Endothelial cell (in vitro differentiated cells): ENCODE measurements at regions not wholly inside any gene's neighbourhood (a gene's known extent, or its start where the extent isn't known, plus 50 kb on each side); places are given as distances from the start of the nearest gene placed in this dataset.

Experiments used
- DNase-seq: peaks from one replicate; pipeline ENCODE4 v3.0.0; 2021; ENCODE audit warnings: low spot score
- H3K27ac Mint-ChIP-seq: one replicate; pipeline ENCODE4 v1.8.0; 2021; ENCODE audit warnings: mixed read lengths, inconsistent platforms; ENCODE audit not compliant: unreplicated experiment
- H3K27me3 Mint-ChIP-seq: one replicate; pipeline ENCODE4 v1.8.0; 2021; ENCODE audit warnings: mild to moderate bottlenecking, moderate library complexity, mixed read lengths, inconsistent platforms; ENCODE audit not compliant: unreplicated experiment
- H3K36me3 Mint-ChIP-seq: one replicate; pipeline ENCODE4 v1.8.0; 2021; ENCODE audit warnings: mild to moderate bottlenecking, low read depth, mixed read lengths, inconsistent platforms; ENCODE audit not compliant: unreplicated experiment
- H3K4me1 Mint-ChIP-seq: one replicate; pipeline ENCODE4 v1.8.0; 2021; ENCODE audit warnings: mild to moderate bottlenecking, mixed read lengths, inconsistent platforms; ENCODE audit not compliant: unreplicated experiment
- H3K4me3 Mint-ChIP-seq: one replicate; pipeline ENCODE4 v1.8.0; 2021; ENCODE audit warnings: mild to moderate bottlenecking, mixed read lengths, inconsistent platforms; ENCODE audit not compliant: unreplicated experiment
- H3K9me3 Mint-ChIP-seq: one replicate; pipeline ENCODE4 v1.8.0; 2021; ENCODE audit warnings: mixed read lengths, inconsistent platforms; ENCODE audit not compliant: unreplicated experiment
- TF ChIP-seq, protein P1 (sequence below): fragments of 200-600 bp; sonication (generic); IDR thresholded peaks from one replicate; pipeline ENCODE4 v1.5.0; 2021; ENCODE audit warnings: antibody characterized with exemption; ENCODE audit not compliant: unreplicated experiment

DNA sequence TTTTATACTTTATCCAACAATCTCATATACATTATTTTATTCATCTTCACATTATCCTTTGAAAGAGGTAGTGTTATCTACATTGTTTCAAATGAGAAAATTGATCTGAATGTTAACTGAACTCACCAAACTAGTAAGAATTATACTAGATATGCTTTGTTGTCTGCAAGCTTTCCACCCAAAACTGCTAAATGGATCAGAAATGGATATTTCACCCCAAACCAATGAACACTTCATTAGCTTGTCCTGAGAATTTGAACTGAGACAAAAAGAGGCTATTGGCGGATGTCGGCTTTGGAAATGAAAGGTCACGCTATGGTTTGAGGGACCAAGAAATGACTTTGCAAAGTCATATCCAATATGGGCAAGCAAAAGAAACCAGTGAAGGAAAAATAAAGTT, 201.9 kb upstream of the TRPM3 start:
- Mint-ChIP-seq H3K27ac (no peak overlapping the region), H3K4me1 (no peaks in the 10 kb centered on the region)

DNA sequence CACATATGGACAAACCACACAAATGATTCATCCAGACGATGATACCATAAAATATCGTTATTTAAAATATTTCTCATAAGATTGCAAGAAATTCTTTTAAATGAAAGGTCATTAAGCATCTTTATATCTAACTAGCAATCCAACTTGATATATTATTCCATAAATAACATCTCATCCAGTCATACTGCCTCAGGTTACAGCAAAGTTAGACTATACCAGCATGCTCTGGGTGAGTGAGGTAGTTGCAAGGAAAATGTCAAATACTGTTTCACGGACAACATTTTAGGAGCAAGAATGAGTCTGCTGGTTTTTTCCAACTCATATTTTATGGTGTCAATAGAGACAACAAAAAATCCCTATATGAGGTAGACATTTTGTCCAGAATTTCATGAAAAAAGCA, 200.9 kb upstream of the TRPM3 start:
- no peak for DNase-seq
- Mint-ChIP-seq H3K4me3 (no peak overlapping the region), H3K4me1 (no peaks in the 10 kb centered on the region), H3K27me3 (no peaks in the 10 kb centered on the region), H3K9me3 (no peaks in the 10 kb centered on the region), H3K27ac (no peak overlapping the region), H3K36me3 (no peaks in the 10 kb centered on the region)
- TF ChIP-seq, protein P1, sequence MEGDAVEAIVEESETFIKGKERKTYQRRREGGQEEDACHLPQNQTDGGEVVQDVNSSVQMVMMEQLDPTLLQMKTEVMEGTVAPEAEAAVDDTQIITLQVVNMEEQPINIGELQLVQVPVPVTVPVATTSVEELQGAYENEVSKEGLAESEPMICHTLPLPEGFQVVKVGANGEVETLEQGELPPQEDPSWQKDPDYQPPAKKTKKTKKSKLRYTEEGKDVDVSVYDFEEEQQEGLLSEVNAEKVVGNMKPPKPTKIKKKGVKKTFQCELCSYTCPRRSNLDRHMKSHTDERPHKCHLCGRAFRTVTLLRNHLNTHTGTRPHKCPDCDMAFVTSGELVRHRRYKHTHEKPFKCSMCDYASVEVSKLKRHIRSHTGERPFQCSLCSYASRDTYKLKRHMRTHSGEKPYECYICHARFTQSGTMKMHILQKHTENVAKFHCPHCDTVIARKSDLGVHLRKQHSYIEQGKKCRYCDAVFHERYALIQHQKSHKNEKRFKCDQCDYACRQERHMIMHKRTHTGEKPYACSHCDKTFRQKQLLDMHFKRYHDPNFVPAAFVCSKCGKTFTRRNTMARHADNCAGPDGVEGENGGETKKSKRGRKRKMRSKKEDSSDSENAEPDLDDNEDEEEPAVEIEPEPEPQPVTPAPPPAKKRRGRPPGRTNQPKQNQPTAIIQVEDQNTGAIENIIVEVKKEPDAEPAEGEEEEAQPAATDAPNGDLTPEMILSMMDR, result no peak

More for the DNA sequence above, 201.9 kb upstream of the TRPM3 start:
- H3K9me3 Mint-ChIP-seq, result no peaks in the 10 kb centered on the region
- no peaks in the 10 kb centered on the region for H3K36me3 Mint-ChIP-seq
- no peak for DNase-seq
- TF ChIP-seq, protein P1, result no peak
- H3K27me3 Mint-ChIP-seq, result no peaks in the 10 kb centered on the region
- H3K4me3 Mint-ChIP-seq, result no peak overlapping the region

DNA sequence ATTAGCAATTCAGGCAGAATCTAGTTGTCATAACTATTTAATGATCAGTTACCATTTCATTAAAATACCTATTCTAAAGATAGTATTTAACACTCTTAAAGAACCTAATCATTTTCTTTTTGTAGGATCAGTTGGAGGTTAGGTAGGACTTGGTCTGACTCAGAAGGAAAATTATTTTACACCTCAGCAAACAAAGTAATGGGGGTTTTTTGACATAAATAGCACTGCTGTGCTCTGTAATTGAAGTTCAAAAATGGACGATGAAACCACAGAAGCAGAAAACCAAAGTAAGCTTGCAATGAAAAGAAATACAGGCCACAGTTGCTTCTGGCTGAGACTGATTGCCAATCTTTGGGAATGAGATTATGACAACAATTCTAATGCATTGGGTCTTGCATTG, 187.0 kb upstream of the TRPM3 start:
- DNase-seq, result no peak
- TF ChIP-seq, protein P1, result no peak
- Mint-ChIP-seq H3K27me3 (no peaks in the 10 kb centered on the region), H3K4me3 (no peak overlapping the region), H3K36me3 (no peaks in the 10 kb centered on the region), H3K9me3 (no peaks in the 10 kb centered on the region), H3K27ac (no peak overlapping the region), H3K4me1 (no peaks in the 10 kb centered on the region)

DNA sequence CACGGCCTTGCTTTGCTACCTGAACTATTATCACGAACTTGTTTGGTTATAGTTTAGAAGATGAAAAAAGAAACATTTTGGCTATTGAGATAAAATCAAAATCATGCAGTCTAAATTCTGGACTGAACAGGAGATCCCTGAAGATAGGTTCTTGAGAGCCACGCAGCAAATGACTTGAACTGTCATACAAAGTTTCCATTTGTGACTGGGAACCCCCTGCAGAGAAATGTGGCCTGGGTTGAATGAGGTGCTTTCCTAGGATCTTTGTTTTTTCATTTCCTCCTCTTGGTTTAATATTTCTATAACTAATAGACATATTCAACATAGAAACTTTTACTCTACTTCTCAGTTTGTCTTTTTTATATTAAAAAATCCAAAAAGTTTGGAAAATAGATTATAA, 184.7 kb upstream of the TRPM3 start:
- no peak overlapping the region for H3K4me3 Mint-ChIP-seq
- H3K27me3 Mint-ChIP-seq, result no peaks in the 10 kb centered on the region
- TF ChIP-seq, protein P1, result no peak
- no peak overlapping the region for H3K27ac Mint-ChIP-seq
- H3K4me1 Mint-ChIP-seq, result no peaks in the 10 kb centered on the region
- H3K36me3 Mint-ChIP-seq, result no peaks in the 10 kb centered on the region
- H3K9me3 Mint-ChIP-seq, result no peaks in the 10 kb centered on the region
- DNase-seq, result no peak

DNA sequence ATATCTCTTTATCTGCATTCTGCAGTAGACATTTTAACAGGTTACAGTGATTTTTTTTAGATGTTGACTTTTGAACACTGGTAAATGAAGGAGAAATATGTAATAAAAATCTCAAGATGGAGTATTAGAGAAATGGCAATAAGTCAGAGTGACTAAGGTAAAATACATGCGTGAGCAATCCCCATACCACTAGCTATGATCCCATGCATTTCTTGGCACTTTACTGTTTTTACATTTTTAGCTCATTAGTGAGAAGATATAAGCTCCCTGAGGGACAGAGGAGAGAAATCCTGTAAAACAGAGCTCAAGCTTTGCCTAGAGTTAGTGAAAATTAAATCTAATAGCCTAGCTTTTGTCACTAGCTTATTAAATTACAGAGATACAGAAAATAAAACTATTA, 181.9 kb upstream of the TRPM3 start:
- H3K27me3 Mint-ChIP-seq, result no peaks in the 10 kb centered on the region
- H3K4me1 Mint-ChIP-seq, result no peaks in the 10 kb centered on the region
- no peak overlapping the region for H3K27ac Mint-ChIP-seq
- TF ChIP-seq, protein P1, result no peak
- no peaks in the 10 kb centered on the region for H3K9me3 Mint-ChIP-seq
- H3K4me3 Mint-ChIP-seq, result no peak overlapping the region
- no peaks in the 10 kb centered on the region for H3K36me3 Mint-ChIP-seq
- DNase-seq, result no peak
